ENCODE measurements at regions not wholly inside any gene's neighbourhood (a gene's known extent, or its start where the extent isn't known, plus 50 kb on each side); places are given as distances from the start of the nearest gene placed in this dataset.

GRCh38 chr14:99093532-99094517, 178.2 kb downstream of the BCL11B start:
- DNase-seq: peak; percentile 58
- H3K4me1 Mint-ChIP-seq (ENCODE audit: low read depth, unreplicated experiment): peaks cover 5% of the 10 kb centered on the region
- TF ChIP-seq CTCF (IDR thresholded peaks at IDR 0.05; ENCODE audit: partially characterized antibody, unreplicated experiment): no peak
- H3K4me3 Mint-ChIP-seq (ENCODE audit: unreplicated experiment): no peak overlapping the region
- H3K36me3 Mint-ChIP-seq (ENCODE audit: unreplicated experiment): no peaks in the 10 kb centered on the region
- H3K27ac Mint-ChIP-seq (ENCODE audit: unreplicated experiment): peak overlapping the region; percentile 11
- H3K9me3 Mint-ChIP-seq (ENCODE audit: unreplicated experiment): no peaks in the 10 kb centered on the region
- peaks cover 3% of the 10 kb centered on the region for H3K27me3 Mint-ChIP-seq (ENCODE audit: unreplicated experiment)

GRCh38 chr14:99094901-99095300, 177.1 kb downstream of the BCL11B start:
- Mint-ChIP-seq H3K4me1 (ENCODE audit: low read depth, unreplicated experiment) (peaks cover 5% of the 10 kb centered on the region), H3K4me3 (ENCODE audit: unreplicated experiment) (no peak overlapping the region), H3K27ac (ENCODE audit: unreplicated experiment) (no peak overlapping the region), H3K9me3 (ENCODE audit: unreplicated experiment) (no peaks in the 10 kb centered on the region), H3K27me3 (ENCODE audit: unreplicated experiment) (peaks cover 3% of the 10 kb centered on the region), H3K36me3 (ENCODE audit: unreplicated experiment) (no peaks in the 10 kb centered on the region)
- TF ChIP-seq CTCF (IDR thresholded peaks at IDR 0.05; ENCODE audit: partially characterized antibody, unreplicated experiment): no peak
- DNase-seq: no peak

GRCh38 chr14:99095369-99095768, 176.6 kb downstream of the BCL11B start:
- Mint-ChIP-seq H3K27ac (ENCODE audit: unreplicated experiment) (no peak overlapping the region), H3K4me3 (ENCODE audit: unreplicated experiment) (no peak overlapping the region), H3K27me3 (ENCODE audit: unreplicated experiment) (peaks cover 3% of the 10 kb centered on the region), H3K36me3 (ENCODE audit: unreplicated experiment) (no peaks in the 10 kb centered on the region), H3K4me1 (ENCODE audit: low read depth, unreplicated experiment) (peaks cover 5% of the 10 kb centered on the region), H3K9me3 (ENCODE audit: unreplicated experiment) (no peaks in the 10 kb centered on the region)
- TF ChIP-seq CTCF (IDR thresholded peaks at IDR 0.05; ENCODE audit: partially characterized antibody, unreplicated experiment): no peak
- DNase-seq: no peak

GRCh38 chr14:99098199-99098598, 173.8 kb downstream of the BCL11B start:
- no peak for DNase-seq
- no peaks in the 10 kb centered on the region for H3K9me3 Mint-ChIP-seq (ENCODE audit: unreplicated experiment)
- no peak overlapping the region for H3K27ac Mint-ChIP-seq (ENCODE audit: unreplicated experiment)
- peaks cover 5% of the 10 kb centered on the region for H3K4me1 Mint-ChIP-seq (ENCODE audit: low read depth, unreplicated experiment)
- H3K4me3 Mint-ChIP-seq (ENCODE audit: unreplicated experiment): no peak overlapping the region
- peaks cover 3% of the 10 kb centered on the region for H3K27me3 Mint-ChIP-seq (ENCODE audit: unreplicated experiment)
- no peaks in the 10 kb centered on the region for H3K36me3 Mint-ChIP-seq (ENCODE audit: unreplicated experiment)
- TF ChIP-seq CTCF (IDR thresholded peaks at IDR 0.05; ENCODE audit: partially characterized antibody, unreplicated experiment): no peak
